RWPE1 (cell line): ENCODE measurements at regions not wholly inside any gene's neighbourhood (a gene's known extent, or its start where the extent isn't known, plus 50 kb on each side); places are given as distances from the start of the nearest gene placed in this dataset.

Source experiments
- CTCF ChIA-PET: fragments of 350-600 bp; sonication (Branson Sonifier 250); formaldehyde crosslinking; extraction: SDS; loops from one replicate; lab custom pipeline; 2021; lab: Yijun Ruan, JAX
- POLR2A ChIA-PET: fragments of 400-600 bp; formaldehyde crosslinking; extraction: SDS; loops from one replicate; lab custom pipeline; 2020; ENCODE audit warnings: antibody characterized with exemption; ENCODE audit not compliant: low non-redundant PET; lab: Yijun Ruan, JAX
- DNase-seq: peaks from one replicate; pipeline ENCODE4 v3.0.0; 2012; ENCODE audit warnings: low spot score
- H3K27ac ChIP-seq: fragments of 450-650 bp; 2 replicates; pipeline ENCODE4 v1.5.1; 2017
- TF ChIP-seq, protein P1 (sequence below): fragments of 450-650 bp; conservative IDR thresholded peaks from 2 replicates; pipeline ENCODE4 v1.5.1; 2017; ENCODE audit warnings: low read depth, mild to moderate bottlenecking

- no peak overlapping the region for H3K27ac ChIP-seq
- POLR2A ChIA-PET: no interaction called here
- DNase-seq: no peak
- TF ChIP-seq, protein P1, sequence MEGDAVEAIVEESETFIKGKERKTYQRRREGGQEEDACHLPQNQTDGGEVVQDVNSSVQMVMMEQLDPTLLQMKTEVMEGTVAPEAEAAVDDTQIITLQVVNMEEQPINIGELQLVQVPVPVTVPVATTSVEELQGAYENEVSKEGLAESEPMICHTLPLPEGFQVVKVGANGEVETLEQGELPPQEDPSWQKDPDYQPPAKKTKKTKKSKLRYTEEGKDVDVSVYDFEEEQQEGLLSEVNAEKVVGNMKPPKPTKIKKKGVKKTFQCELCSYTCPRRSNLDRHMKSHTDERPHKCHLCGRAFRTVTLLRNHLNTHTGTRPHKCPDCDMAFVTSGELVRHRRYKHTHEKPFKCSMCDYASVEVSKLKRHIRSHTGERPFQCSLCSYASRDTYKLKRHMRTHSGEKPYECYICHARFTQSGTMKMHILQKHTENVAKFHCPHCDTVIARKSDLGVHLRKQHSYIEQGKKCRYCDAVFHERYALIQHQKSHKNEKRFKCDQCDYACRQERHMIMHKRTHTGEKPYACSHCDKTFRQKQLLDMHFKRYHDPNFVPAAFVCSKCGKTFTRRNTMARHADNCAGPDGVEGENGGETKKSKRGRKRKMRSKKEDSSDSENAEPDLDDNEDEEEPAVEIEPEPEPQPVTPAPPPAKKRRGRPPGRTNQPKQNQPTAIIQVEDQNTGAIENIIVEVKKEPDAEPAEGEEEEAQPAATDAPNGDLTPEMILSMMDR: no peak
- CTCF ChIA-PET: no interaction called here
These were observed 154.1 kb upstream of the HS3ST3A1 start for GRCh38 chr17:13755851-13756250.

DNA sequence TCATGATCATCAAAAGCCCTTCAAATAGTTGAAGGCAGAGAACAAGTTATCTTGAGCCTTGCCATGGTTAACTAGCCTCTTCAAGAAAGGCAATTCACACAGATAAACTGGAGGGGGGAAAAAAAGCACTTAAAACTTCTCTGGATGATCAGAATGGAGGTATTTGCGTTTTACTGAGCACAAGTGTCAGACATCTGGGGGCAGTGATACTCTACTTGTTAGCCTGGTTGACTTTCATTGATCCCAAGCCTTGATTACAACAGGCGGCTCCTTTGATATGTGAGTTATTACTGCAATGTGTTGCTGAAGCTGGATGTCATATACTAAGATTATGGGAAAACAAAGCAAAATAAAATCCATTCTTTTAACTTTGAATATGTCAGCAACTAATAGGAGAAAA lies 155.0 kb upstream of the HS3ST3A1 start:
- no peak for DNase-seq
- ChIA-PET POLR2A (no interaction called here), CTCF (no interaction called here)
- no peak overlapping the region for H3K27ac ChIP-seq
- TF ChIP-seq, protein P1: no peak

DNA sequence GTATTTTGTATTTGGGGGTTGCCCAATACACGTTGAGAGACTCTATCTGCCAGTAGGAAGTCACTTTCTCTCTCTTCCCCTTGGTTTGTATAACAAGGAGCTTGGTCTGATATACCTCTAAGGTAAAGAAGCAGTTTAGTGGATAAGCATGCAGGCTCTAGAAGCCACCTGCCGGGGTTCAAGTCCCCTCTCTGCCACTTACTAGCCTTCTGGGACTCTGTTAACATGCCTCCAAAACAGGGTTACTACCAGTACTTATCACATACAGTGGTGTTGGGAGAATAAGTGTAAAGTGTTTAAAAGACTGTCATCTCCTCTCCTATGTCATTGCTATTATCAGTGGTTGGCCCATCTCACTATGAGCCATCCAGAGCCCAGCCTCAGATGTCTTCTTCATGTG lies 156.1 kb upstream of the HS3ST3A1 start:
- ChIA-PET POLR2A (no interaction called here), CTCF (no interaction called here)

GRCh38 chr17:13759518-13760335 lies 158.0 kb upstream of the HS3ST3A1 start:
- DNase-seq: no peak
- TF ChIP-seq, protein P1: no peak
- CTCF ChIA-PET: interaction anchor here (0.6 kb wide), 1 partner anchor 34 kb away, joined by 3 read pairs; no protein-coding TSS in a partner anchor
- POLR2A ChIA-PET: no interaction called here
- H3K27ac ChIP-seq: no peak overlapping the region

More for the DNA sequence above, 156.1 kb upstream of the HS3ST3A1 start:
- H3K27ac ChIP-seq: no peak overlapping the region
- TF ChIP-seq, protein P1: no peak
- no peak for DNase-seq

DNA sequence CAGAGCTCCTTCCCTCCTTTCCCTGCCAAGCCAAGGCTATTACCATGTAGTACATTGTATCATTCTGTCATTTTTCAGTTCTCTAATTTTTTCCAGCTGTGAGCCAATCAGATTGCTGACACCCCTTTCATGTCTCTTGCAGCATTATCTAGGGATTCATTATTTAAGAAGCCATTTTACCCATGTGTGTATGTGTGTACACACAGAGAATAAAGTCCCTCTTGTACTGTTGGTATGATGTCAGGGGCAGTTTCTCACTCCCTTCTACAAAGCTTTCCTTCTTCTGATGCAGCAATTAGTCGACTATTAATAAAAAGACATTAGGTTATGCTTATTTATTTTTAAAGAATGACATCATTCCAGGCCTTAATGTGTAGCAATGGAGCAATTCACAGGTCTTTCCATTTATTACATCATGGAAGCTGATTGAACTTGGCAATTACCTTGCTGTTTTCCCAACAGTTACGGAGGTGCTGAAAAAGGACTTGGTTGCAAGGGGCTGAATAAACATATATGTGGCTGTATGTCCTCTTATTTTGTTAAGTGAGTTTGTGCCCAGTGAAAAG lies 159.4 kb upstream of the HS3ST3A1 start:
- CTCF ChIA-PET: no interaction called here
- TF ChIP-seq, protein P1: no peak

DNA sequence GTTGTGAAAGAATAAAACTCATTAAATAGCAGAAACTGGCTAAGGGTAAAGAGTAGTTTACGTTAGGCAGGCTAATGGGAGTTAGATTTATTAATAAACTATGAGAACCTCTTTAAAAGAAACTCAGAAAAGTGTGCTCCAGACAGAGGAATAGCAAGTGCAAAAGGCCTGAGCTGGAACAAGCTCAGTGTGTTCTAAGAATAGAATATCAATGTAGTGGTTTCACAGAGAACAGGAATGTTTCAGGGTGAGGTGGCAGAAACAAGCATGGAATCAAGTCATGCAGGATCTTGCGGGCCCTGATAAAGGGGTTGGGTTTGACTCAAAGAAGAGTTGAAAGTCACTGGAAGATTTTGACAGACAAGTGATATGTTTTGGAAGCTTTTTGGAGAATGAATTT lies 164.0 kb upstream of the HS3ST3A1 start:
- no peak overlapping the region for H3K27ac ChIP-seq
- POLR2A ChIA-PET: no interaction called here
- no peak for DNase-seq
- CTCF ChIA-PET: no interaction called here
- TF ChIP-seq, protein P1: no peak

More for the DNA sequence above, 159.4 kb upstream of the HS3ST3A1 start:
- DNase-seq: no peak
- POLR2A ChIA-PET: no interaction called here
- no peak overlapping the region for H3K27ac ChIP-seq
